Ectodermal cell (in vitro differentiated cells): ENCODE measurements at regions not wholly inside any gene's neighbourhood (a gene's known extent, or its start where the extent isn't known, plus 50 kb on each side); places are given as distances from the start of the nearest gene placed in this dataset.
"Not testable (repeated sequence)": the region's sequence is repeated elsewhere in the genome, so short reads cannot be mapped to it uniquely, and the experiment has no call there.

Source experiments
- H3K27ac ChIP-seq: 2 replicates; pipeline ENCODE4 v1.7.0; 2013; ENCODE audit warnings: mild to moderate bottlenecking, low read depth, low read length; ENCODE audit not compliant: insufficient read depth, poor library complexity, severe bottlenecking
- H3K27me3 ChIP-seq: 2 replicates; pipeline ENCODE4 v1.7.0; 2013; ENCODE audit warnings: mild to moderate bottlenecking, low read length; ENCODE audit not compliant: insufficient read depth, control insufficient read depth, poor library complexity, severe bottlenecking
- H3K36me3 ChIP-seq: one replicate; pipeline ENCODE4 v1.7.0; 2013; ENCODE audit warnings: low read length; ENCODE audit not compliant: control insufficient read depth, insufficient read depth
- H3K4me1 ChIP-seq: one replicate; pipeline ENCODE4 v1.7.0; 2013; ENCODE audit warnings: low read length; ENCODE audit not compliant: control insufficient read depth, insufficient read depth
- H3K4me3 ChIP-seq: 2 replicates; pipeline ENCODE4 v1.7.0; 2013; ENCODE audit warnings: low read depth, low read length, control low read depth; ENCODE audit not compliant: insufficient read depth
- H3K9me3 ChIP-seq: 2 replicates; pipeline ENCODE4 v1.7.0; 2013; ENCODE audit warnings: mild to moderate bottlenecking, low read length, moderate library complexity; ENCODE audit not compliant: control insufficient read depth
- WGBS, 2 experiments: methylation state at CpG; one replicate each; pipeline ENCODE4 v1.1.7; 2013; ENCODE audit warnings: missing lambda C conversion rate in 2 of 2; 5-methylcytosine and 5-hydroxymethylcytosine counted together

GRCh38 chr2:163990101-163990500 lies 254.3 kb upstream of the FIGN start:
- Histone ChIP-seq H3K9me3 (no peaks in the 10 kb centered on the region), H3K4me1 (peaks cover 22% of the 10 kb centered on the region), H3K27me3 (no peaks in the 10 kb centered on the region), H3K36me3 (no peaks in the 10 kb centered on the region), H3K4me3 (no peak overlapping the region), H3K27ac (peak overlapping the region; percentile 48)
- WGBS, 2 experiments = 77 to 84% methylated on average over 4 of the region's 4 CpGs

- 93 to 97% methylated on average over 3 to 4 of the region's 6 CpGs for WGBS, 2 experiments
- no peaks in the 10 kb centered on the region for H3K27me3 ChIP-seq
- peaks cover 24% of the 10 kb centered on the region for H3K4me1 ChIP-seq
- no peaks in the 10 kb centered on the region for H3K36me3 ChIP-seq
- no peak overlapping the region for H3K27ac ChIP-seq
- no peaks in the 10 kb centered on the region for H3K9me3 ChIP-seq
- H3K4me3 ChIP-seq = no peak overlapping the region
Measured at GRCh38 chr2:163987175-163987940, 251.6 kb upstream of the FIGN start.

DNA sequence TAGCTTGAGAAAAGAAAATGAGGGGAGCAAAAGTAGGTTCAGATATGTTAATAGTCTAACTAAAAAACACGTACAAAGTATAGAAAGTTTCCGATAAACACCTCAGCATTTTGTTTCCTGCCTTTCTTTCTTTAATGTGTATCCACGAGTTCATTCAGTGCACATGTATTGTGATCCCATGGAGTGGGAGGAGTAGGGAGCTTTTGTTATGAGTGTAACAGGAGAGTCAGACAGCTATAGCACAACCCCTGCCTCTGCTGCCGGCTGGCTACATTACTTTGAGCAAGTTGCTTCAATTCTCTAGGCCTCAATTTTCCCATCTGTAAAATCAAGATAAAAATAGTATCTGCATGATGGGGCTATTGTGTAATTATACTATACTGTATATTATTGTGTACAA lies 249.2 kb upstream of the FIGN start:
- Histone ChIP-seq H3K27ac (no peak overlapping the region), H3K4me3 (no peak overlapping the region), H3K9me3 (no peaks in the 10 kb centered on the region), H3K36me3 (no peaks in the 10 kb centered on the region), H3K4me1 (peaks cover 14% of the 10 kb centered on the region), H3K27me3 (no peaks in the 10 kb centered on the region)
- WGBS, 2 experiments = 80 to 92% methylated on average over 3 of the region's 4 CpGs

DNA sequence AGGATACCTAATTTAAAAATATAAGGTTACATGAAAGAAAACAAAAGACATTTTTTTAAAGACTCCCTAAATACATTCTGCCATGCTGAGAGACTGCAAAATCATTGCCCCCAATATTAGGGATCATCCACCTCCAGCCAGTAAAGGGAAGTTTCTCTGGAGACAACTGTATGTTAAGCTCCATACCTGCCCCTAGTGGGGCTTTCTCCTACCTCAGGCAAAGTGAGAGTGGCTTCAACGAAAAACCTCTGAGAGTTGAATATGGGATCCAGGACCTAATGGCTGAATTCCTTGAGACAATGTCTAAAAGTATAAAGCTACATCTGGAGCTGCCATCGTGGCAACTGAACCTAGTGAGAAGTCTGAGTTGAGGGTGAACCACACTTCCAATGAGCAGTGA lies 248.1 kb upstream of the FIGN start:
- H3K36me3 ChIP-seq = no peaks in the 10 kb centered on the region
- H3K4me1 ChIP-seq = peaks cover 11% of the 10 kb centered on the region
- H3K4me3 ChIP-seq = no peak overlapping the region
- no peaks in the 10 kb centered on the region for H3K27me3 ChIP-seq
- H3K27ac ChIP-seq = no peak overlapping the region
- H3K9me3 ChIP-seq = no peaks in the 10 kb centered on the region
- 90 to 98% methylated on average over 2 of the region's 2 CpGs for WGBS, 2 experiments

DNA sequence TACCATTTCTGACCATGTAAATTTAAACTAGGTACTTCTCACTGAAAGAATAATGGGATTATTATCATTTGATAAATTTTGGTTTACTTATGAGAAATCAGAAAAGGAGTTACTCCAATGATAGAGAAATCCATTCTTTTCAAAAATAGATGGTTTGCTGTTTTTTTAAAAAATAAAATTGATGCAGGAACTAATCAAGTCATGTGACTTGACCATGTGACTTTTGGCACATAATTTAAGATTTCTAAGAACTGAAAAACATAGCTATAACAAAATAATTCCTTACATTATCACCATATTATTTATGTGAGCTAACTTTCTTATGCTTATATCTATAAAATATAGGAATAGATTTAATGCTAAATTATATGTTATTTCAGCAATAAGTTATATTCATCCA lies 247.1 kb upstream of the FIGN start:
- Histone ChIP-seq H3K27ac (no peak overlapping the region), H3K27me3 (no peaks in the 10 kb centered on the region), H3K4me1 (peaks cover 11% of the 10 kb centered on the region), H3K36me3 (no peaks in the 10 kb centered on the region), H3K9me3 (no peaks in the 10 kb centered on the region), H3K4me3 (no peak overlapping the region)

GRCh38 chr2:163974766-163975165 lies 239.0 kb upstream of the FIGN start:
- H3K36me3 ChIP-seq = no peaks in the 10 kb centered on the region
- WGBS, 2 experiments = no CpG with 5 or more reads among the region's 1 CpG
- H3K4me3 ChIP-seq = no peak overlapping the region
- H3K27ac ChIP-seq = no peak overlapping the region
- H3K4me1 ChIP-seq = no peaks in the 10 kb centered on the region
- H3K27me3 ChIP-seq = no peaks in the 10 kb centered on the region
- H3K9me3 ChIP-seq = no peaks in the 10 kb centered on the region

- H3K27ac ChIP-seq = no peak overlapping the region
- WGBS, 2 experiments = 87 to 95% methylated on average over 1 to 4 of the region's 4 CpGs
- H3K36me3 ChIP-seq = no peaks in the 10 kb centered on the region
Measured at GRCh38 chr2:163970058-163970813, 234.4 kb upstream of the FIGN start.

DNA sequence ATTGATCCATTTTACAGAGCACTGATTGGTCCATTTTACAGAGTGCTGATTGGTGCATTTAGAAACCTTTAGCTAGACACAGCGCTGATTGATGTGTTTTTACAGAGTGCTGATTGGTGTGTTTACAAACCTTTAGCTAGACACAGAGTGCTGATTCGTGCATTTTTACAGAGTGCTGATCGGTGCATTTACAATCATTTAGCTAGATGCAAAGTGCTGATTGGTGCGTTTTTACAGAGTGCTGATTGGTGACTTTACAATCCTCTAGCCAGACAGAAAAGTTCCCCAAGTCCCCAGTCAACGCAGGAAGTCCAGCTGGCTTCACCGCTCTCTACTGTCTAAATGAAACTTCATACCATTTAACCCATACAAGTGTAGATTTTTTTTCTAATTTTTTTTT lies 228.5 kb upstream of the FIGN start:
- H3K36me3 ChIP-seq, H3K4me3 ChIP-seq, H3K4me1 ChIP-seq, H3K27me3 ChIP-seq, H3K9me3 ChIP-seq, H3K27ac ChIP-seq: not testable (repeated sequence)
- WGBS, 2 experiments = 95 to 97% methylated on average over 5 to 6 of the region's 6 CpGs

More at GRCh38 chr2:163970058-163970813, 234.4 kb upstream of the FIGN start:
- H3K4me1 ChIP-seq = no peaks in the 10 kb centered on the region
- no peaks in the 10 kb centered on the region for H3K27me3 ChIP-seq
- no peak overlapping the region for H3K4me3 ChIP-seq
- H3K9me3 ChIP-seq = no peaks in the 10 kb centered on the region

GRCh38 chr2:163953390-163953907 lies 217.6 kb upstream of the FIGN start:
- Histone ChIP-seq H3K4me3 (no peak overlapping the region), H3K9me3 (no peaks in the 10 kb centered on the region), H3K36me3 (no peaks in the 10 kb centered on the region), H3K27ac (no peak overlapping the region), H3K27me3 (no peaks in the 10 kb centered on the region), H3K4me1 (no peaks in the 10 kb centered on the region)
- WGBS, 2 experiments = 92 to 96% methylated on average over 4 to 5 of the region's 5 CpGs

DNA sequence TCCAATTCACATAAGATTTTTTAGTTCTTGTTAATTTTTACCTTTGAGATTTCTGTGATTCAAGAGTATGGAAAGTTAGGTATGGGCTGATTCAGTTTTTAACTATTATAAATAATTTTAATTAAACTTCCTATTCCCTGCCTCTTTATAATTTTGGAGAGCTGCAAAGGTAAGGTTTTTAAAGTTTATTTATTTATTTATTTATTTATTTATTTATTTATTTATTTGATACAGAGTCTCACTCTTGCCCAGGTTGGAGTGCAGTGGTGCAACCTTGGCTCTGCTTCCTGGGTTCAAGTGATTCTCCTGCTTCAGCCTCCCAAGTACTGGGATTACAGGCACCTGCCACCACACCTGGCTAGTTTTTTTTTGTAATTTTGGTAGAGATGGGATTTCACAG lies 215.5 kb upstream of the FIGN start:
- Histone ChIP-seq H3K4me3 (no peak overlapping the region), H3K4me1 (no peaks in the 10 kb centered on the region), H3K27me3 (no peaks in the 10 kb centered on the region)

More for the DNA sequence above, 215.5 kb upstream of the FIGN start:
- no peaks in the 10 kb centered on the region for H3K36me3 ChIP-seq
- no peaks in the 10 kb centered on the region for H3K9me3 ChIP-seq
- no peak overlapping the region for H3K27ac ChIP-seq
